GM21367 (cell line): ENCODE measurements at regions not wholly inside any gene's neighbourhood (a gene's known extent, or its start where the extent isn't known, plus 50 kb on each side); places are given as distances from the start of the nearest gene placed in this dataset.

Experiments
- ATAC-seq: cut with Tn5 transposase; IDR thresholded peaks from one replicate; pipeline ENCODE4 v1.9.1; 2021; ENCODE audit not compliant: unreplicated experiment

DNA sequence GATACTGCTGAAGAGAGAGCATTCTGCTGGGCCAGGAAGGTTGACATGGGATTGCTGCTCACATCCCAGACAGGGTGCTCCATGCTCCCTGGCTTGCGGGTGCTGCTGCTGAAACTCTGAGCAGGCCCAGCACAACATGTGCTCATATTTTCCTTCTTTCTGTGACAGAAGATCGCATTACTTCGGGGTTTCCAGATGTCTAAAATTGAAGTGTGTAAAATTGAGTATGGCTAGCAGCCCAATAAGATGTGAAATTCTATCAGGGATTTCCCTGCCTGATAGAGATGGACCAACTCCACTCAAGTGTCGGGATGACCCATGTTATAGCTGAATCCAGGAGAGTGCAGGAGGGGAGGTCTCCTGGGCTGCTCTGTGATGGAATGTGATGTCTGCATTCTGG lies 55.6 kb upstream of the KL start:
- ATAC-seq: no peak

DNA sequence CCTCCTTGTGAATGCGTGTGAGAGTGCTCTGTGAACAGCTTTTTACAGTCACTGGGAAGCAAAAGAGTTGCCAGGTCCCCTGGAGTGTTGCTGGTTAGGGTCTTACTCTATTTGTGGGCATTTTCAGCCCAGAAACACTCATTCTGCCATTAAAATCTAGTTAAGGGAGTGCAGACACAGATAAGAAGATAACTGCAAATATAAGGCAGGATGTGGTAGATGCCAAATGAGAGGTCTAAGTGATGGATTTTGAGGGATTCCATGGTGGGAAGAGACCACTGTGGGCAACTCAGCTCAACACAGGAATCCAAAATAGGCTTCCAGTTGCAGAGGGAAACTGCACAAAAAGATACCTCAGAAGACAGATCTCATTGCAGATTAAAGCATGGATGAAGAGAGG lies 54.5 kb upstream of the KL start:
- ATAC-seq: no peak

DNA sequence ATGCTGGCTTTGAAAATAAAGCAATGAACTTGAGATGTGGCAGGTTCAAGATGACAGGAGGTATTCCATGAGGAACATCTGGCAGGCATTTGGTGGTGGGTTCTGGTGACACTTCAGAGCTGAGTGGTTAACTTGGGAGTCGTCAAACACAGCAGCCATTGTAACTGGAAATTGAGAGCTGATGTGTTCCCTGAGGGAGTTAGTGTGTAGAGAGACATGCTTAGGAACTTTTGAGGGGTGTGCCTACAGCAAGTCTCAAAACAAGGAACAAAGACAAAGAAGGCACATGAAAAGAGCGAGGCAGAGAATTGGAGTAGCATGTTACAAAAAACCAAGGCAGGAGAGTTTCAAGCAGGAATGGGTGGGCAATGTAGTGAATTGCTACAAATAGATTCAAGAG lies 53.9 kb upstream of the KL start:
- ATAC-seq: no peak

DNA sequence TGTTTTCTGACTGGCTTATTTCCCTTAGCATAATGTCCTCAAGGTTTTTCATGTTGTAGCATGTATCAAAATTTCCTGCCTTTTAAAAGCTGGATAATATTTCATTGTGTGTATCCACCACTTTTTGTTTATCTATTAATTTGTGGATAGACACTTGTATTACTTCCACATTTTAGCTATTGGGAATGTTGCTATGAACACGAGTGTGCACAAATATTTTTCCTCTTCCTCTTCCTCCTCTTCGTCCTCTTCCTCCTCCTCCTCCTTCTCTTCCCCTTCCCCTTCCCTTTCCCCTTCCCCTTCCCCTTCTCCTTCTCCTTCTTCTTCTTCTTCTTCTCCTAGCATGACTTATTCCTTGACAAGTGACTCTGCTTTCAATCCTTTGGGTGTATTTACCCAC lies 51.2 kb upstream of the KL start:
- no peak for ATAC-seq
